BJ (cell line): ENCODE measurements at regions not wholly inside any gene's neighbourhood (a gene's known extent, or its start where the extent isn't known, plus 50 kb on each side); places are given as distances from the start of the nearest gene placed in this dataset.

Source experiments
- CTCF ChIA-PET: fragments of 350-600 bp; formaldehyde crosslinking; extraction: SDS; loops from one replicate; lab custom pipeline; 2021; ENCODE audit warnings: antibody characterized with exemption, inconsistent platforms; lab: Yijun Ruan, JAX
- POLR2A ChIA-PET: fragments of 300-600 bp; sonication (Branson Sonifier 250); formaldehyde crosslinking; extraction: SDS; loops from one replicate; lab custom pipeline; 2021; ENCODE audit warnings: antibody characterized with exemption; lab: Charles Lee
- DNase-seq: peaks from one replicate; pipeline ENCODE4 v3.0.0-alpha.2; 2011; ENCODE audit warnings: low read depth
- H3K27me3 ChIP-seq: 2 replicates; pipeline ENCODE4 v1.6.0; 2011; ENCODE audit warnings: low read length; ENCODE audit not compliant: control insufficient read depth, insufficient read depth
- H3K36me3 ChIP-seq: 2 replicates; pipeline ENCODE4 v1.5.1; 2011; ENCODE audit warnings: low read length; ENCODE audit not compliant: control insufficient read depth, insufficient read depth
- H3K4me3 ChIP-seq: 2 replicates; pipeline ENCODE4 v1.5.1; 2011; ENCODE audit warnings: low read depth, mild to moderate bottlenecking, control low read depth, low read length
- TF ChIP-seq, protein P1 (sequence below): IDR thresholded peaks from 2 replicates; pipeline ENCODE4 v1.5.1; 2011; ENCODE audit warnings: low read depth, mild to moderate bottlenecking, control low read depth, inconsistent platforms, low read length, moderate library complexity; ENCODE audit not compliant: insufficient read depth

DNA sequence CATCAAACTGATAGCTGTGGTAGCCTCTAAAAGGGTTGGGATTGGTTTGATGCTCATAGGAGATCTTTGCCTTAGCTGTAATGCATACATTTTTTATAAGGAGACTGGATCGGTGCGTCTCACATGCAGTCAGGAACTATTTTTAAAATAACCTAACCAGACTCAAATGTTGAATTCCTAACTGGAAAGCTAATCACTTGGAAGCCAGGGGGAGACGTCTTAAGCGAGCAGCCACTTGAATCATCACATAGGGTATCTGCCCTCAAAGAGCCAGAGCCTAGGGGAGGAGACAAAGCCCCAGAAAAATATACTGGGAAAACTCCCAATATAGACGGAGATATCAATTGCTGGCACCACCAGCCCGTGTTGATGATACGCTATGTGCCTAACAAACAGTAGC is 61.7 kb upstream of the PUM1 start:
- no peak for DNase-seq
- CTCF ChIA-PET = no interaction called here
- POLR2A ChIA-PET = no interaction called here
- H3K4me3 ChIP-seq = no peak overlapping the region
- TF ChIP-seq, protein P1, sequence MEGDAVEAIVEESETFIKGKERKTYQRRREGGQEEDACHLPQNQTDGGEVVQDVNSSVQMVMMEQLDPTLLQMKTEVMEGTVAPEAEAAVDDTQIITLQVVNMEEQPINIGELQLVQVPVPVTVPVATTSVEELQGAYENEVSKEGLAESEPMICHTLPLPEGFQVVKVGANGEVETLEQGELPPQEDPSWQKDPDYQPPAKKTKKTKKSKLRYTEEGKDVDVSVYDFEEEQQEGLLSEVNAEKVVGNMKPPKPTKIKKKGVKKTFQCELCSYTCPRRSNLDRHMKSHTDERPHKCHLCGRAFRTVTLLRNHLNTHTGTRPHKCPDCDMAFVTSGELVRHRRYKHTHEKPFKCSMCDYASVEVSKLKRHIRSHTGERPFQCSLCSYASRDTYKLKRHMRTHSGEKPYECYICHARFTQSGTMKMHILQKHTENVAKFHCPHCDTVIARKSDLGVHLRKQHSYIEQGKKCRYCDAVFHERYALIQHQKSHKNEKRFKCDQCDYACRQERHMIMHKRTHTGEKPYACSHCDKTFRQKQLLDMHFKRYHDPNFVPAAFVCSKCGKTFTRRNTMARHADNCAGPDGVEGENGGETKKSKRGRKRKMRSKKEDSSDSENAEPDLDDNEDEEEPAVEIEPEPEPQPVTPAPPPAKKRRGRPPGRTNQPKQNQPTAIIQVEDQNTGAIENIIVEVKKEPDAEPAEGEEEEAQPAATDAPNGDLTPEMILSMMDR = no peak
- no peaks in the 10 kb centered on the region for H3K36me3 ChIP-seq
- H3K27me3 ChIP-seq = no peaks in the 10 kb centered on the region

DNA sequence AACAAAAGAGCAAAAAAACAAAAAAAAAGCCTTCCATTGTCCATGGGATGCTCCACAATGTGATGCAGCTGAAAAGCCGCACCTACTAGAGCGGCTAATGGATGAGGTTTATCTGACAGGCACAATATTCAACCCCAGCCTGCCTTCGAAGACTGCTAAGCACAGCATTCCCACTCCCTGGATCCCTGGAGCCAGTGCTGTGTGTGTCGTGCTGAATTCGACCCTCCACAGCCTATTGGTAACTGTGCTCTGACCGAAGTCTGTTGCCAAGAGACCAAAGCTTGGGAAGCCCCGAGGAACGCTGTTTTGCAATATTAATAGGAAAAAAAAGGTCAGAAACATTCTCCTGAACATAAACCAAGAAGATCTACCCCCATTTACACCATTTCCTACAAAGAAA is 57.2 kb upstream of the PUM1 start:
- H3K4me3 ChIP-seq = no peak overlapping the region
- POLR2A ChIA-PET = no interaction called here
- TF ChIP-seq, protein P1 = no peak
- H3K27me3 ChIP-seq = no peaks in the 10 kb centered on the region
- no peak for DNase-seq
- no peaks in the 10 kb centered on the region for H3K36me3 ChIP-seq
- CTCF ChIA-PET = no interaction called here

DNA sequence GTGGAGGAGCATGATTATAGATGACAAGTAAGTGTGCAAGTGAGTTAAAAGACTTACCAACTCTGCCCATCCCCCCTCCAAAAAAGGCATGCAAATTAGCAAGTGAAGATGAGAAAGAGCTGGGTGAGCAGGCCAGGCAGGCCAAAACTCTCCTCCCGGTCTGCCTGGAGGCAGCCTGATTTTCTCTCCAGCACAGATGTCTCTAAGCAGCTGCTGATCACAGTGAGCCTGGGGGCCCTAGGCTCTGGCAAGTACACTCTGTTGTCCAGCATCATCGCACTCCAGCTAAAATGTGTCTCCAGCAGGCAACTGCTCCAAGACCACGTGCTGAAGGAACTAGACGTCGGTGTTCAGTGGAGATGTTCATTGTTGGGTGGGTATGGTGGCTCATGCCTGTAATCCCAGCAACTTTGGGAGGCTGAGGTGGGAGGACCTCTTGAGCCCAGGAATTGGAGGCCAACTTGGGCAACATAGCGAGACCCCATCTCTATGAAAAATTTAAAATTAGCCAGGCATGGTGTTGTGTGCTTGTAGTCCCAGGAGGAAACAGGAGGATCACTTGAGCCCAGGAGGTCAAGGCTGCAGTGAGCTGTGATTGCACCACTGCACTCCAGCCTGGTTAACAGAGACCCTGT is 56.7 kb upstream of the PUM1 start:
- POLR2A ChIA-PET = no interaction called here
- Histone ChIP-seq H3K27me3 (no peaks in the 10 kb centered on the region), H3K36me3 (no peaks in the 10 kb centered on the region), H3K4me3 (no peak overlapping the region)
- no peak for DNase-seq
- TF ChIP-seq, protein P1 = no peak
- CTCF ChIA-PET = no interaction called here

DNA sequence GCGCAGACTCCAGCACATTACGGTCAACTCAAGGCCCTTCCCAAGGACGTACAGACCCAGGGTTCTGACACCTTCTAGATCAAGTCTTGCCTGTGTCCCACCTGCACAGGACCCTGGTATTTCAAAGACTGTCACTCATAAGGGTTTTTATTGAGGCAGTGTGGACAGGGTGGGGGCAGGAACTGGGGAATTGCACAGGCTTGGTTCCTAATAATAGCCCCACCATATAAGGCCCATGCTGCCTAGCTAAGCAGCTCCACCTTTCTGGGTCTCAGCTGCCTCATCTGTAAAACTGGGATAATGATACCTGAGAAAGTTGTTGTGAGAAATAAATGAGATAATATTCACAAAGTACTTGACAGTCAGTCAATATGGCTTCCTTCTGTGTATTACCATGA is 55.3 kb upstream of the PUM1 start:
- POLR2A ChIA-PET = no interaction called here
- TF ChIP-seq, protein P1 = no peak
- CTCF ChIA-PET = interaction anchor here (0.6 kb wide), 2 partner anchors 22 to 63 kb away, joined by 3 read pairs; no protein-coding TSS in a partner anchor

DNA sequence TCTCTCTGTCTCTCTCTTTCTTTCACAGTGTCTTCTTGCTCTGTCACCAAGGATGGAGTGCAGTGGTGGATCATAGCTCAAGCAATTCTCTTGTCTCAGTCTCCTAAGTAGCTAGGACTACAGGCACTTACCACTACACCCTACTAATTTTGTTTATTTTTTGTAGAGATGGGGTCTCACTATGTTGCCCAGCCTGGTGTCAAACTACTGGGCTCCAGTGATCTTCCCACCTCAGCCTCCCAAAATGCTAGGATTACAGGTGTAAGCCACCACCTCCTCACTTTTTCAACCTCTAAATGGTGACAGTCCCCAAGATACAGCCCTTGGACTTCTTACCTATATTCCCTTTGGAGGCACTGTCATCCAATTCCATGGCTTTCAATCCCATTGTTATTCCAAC is 50.5 kb upstream of the PUM1 start:
- DNase-seq = no peak
- ChIA-PET POLR2A (no interaction called here), CTCF (no interaction called here)
- Histone ChIP-seq H3K36me3 (no peaks in the 10 kb centered on the region), H3K27me3 (0 out of 2 replicates have a peak, but pooled peaks cover 2% of the 10 kb centered on the region), H3K4me3 (no peak overlapping the region)
- TF ChIP-seq, protein P1 = no peak

More for the DNA sequence above, 55.3 kb upstream of the PUM1 start:
- Histone ChIP-seq H3K27me3 (0 out of 2 replicates have a peak, but pooled peaks cover 2% of the 10 kb centered on the region), H3K4me3 (no peak overlapping the region), H3K36me3 (no peaks in the 10 kb centered on the region)
- DNase-seq = no peak
